Astrocyte (in vitro differentiated cells and primary cell): ENCODE measurements at regions not wholly inside any gene's neighbourhood (a gene's known extent, or its start where the extent isn't known, plus 50 kb on each side); places are given as distances from the start of the nearest gene placed in this dataset.

Source experiments
- DNase-seq: peaks from one replicate; pipeline ENCODE4 v3.0.0-alpha.2; 2010; ENCODE audit warnings: low read depth
- FAIRE-seq: peaks from 2 replicates; lab custom pipeline; 2011; peaks lifted over from hg19 to GRCh38; lab: Jason Lieb, UNC
- H2AFZ ChIP-seq: 2 replicates; pipeline ENCODE4 v1.6.0; 2012; ENCODE audit warnings: low read depth, low read length, inconsistent platforms
- H3K27ac ChIP-seq: 2 replicates; pipeline ENCODE4 v1.5.1; 2011; ENCODE audit warnings: low read depth, low read length, inconsistent platforms
- H3K27me3 ChIP-seq: 2 replicates; pipeline ENCODE4 v1.6.0; 2011; ENCODE audit warnings: low read length, inconsistent platforms; ENCODE audit not compliant: insufficient read depth
- H3K36me3 ChIP-seq: 2 replicates; pipeline ENCODE4 v1.5.1; 2011; ENCODE audit warnings: low read length, inconsistent platforms; ENCODE audit not compliant: insufficient read depth
- H3K4me1 ChIP-seq: 2 replicates; pipeline ENCODE4 v1.5.1; 2011; ENCODE audit warnings: low read length, inconsistent platforms; ENCODE audit not compliant: insufficient read depth
- H3K4me2 ChIP-seq: 2 replicates; pipeline ENCODE4 v1.6.0; 2012; ENCODE audit warnings: low read length, inconsistent platforms
- H3K4me3 ChIP-seq: 2 replicates; pipeline ENCODE4 v1.5.1; 2011; ENCODE audit warnings: low read depth, mild to moderate bottlenecking, low read length, inconsistent platforms; ENCODE audit not compliant: insufficient read depth
- H3K79me2 ChIP-seq: 2 replicates; pipeline ENCODE4 v1.6.0; 2012; ENCODE audit warnings: mild to moderate bottlenecking, low read length, inconsistent platforms; ENCODE audit not compliant: insufficient read depth
- H3K9ac ChIP-seq: 2 replicates; pipeline ENCODE4 v1.6.0; 2012; ENCODE audit warnings: mild to moderate bottlenecking, low read length, inconsistent platforms
- H3K9me3 ChIP-seq: 2 replicates; pipeline ENCODE4 v1.5.1; 2012; ENCODE audit warnings: low read depth, mild to moderate bottlenecking, low read length, inconsistent platforms; ENCODE audit not compliant: insufficient read depth
- H4K20me1 ChIP-seq: 2 replicates; pipeline ENCODE4 v1.6.0; 2012; ENCODE audit warnings: low read length, inconsistent platforms; ENCODE audit not compliant: insufficient read depth
- H3K27ac Mint-ChIP-seq: one replicate; pipeline ENCODE4 v1.8.0; 2021; ENCODE audit warnings: mild to moderate bottlenecking, mixed read lengths; ENCODE audit not compliant: unreplicated experiment
- H3K27me3 Mint-ChIP-seq: one replicate; pipeline ENCODE4 v1.8.0; 2021; ENCODE audit warnings: low read depth, mixed read lengths; ENCODE audit not compliant: unreplicated experiment
- H3K36me3 Mint-ChIP-seq: one replicate; pipeline ENCODE4 v1.8.0; 2021; ENCODE audit warnings: low read depth, mixed read lengths; ENCODE audit not compliant: unreplicated experiment
- H3K4me1 Mint-ChIP-seq: one replicate; pipeline ENCODE4 v1.8.0; 2021; ENCODE audit warnings: low read depth, mixed read lengths; ENCODE audit not compliant: unreplicated experiment
- H3K4me3 Mint-ChIP-seq: one replicate; pipeline ENCODE4 v1.8.0; 2021; ENCODE audit warnings: mild to moderate bottlenecking, moderate library complexity, mixed read lengths; ENCODE audit not compliant: unreplicated experiment
- H3K9me3 Mint-ChIP-seq: one replicate; pipeline ENCODE4 v1.8.0; 2021; ENCODE audit warnings: mild to moderate bottlenecking, mixed read lengths; ENCODE audit not compliant: unreplicated experiment
- CTCF ChIP-seq: IDR thresholded peaks from 2 replicates; pipeline ENCODE4 v1.5.1; 2011; ENCODE audit warnings: low read depth, mild to moderate bottlenecking, inconsistent platforms, low read length, moderate library complexity; ENCODE audit not compliant: insufficient read depth
- EZH2 ChIP-seq: IDR thresholded peaks from 2 replicates; pipeline ENCODE4 v1.6.1; 2012; ENCODE audit warnings: mild to moderate bottlenecking, low read length, inconsistent platforms; ENCODE audit not compliant: insufficient read depth

DNA sequence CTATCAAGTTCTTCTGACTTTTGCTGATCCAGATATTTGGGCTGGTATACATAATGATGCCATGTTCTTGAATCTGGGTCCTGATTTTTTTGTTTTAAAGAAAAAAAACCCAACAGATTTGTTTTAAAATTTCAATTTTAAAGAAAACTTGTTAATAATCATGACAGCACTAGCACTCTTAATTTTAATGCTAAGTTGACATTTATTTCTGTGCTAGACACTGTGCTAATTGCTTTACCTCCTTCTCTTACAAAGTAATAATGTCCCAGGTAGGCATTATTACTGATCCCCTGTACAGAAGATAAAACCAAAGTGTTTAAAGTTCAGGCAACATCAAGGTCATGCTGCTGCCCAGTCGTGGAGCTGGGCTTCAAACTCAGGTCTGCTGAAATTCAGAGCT lies 101.9 kb downstream of the ZNF608 start:
- TF ChIP-seq CTCF (no peak), EZH2 (no peak)
- no peaks in the 10 kb centered on the region for H3K27me3 ChIP-seq
- Mint-ChIP-seq H3K27me3 (no peaks in the 10 kb centered on the region), H3K36me3 (peaks cover 35% of the 10 kb centered on the region), H3K27ac (peak overlapping the region; percentile 37), H3K4me3 (no peak overlapping the region), H3K9me3 (no peaks in the 10 kb centered on the region), H3K4me1 (peaks cover 60% of the 10 kb centered on the region)
- no peak overlapping the region for H3K27ac ChIP-seq
- H2AFZ ChIP-seq, result no peak overlapping the region
- peak overlapping the region; percentile 26 for H3K4me3 ChIP-seq
- H3K9me3 ChIP-seq, result no peaks in the 10 kb centered on the region
- H4K20me1 ChIP-seq, result no peaks in the 10 kb centered on the region
- no peaks in the 10 kb centered on the region for H3K79me2 ChIP-seq
- H3K4me1 ChIP-seq, result peaks cover 18% of the 10 kb centered on the region
- H3K4me2 ChIP-seq, result peak overlapping the region; percentile 59
- peaks cover 4% of the 10 kb centered on the region for H3K36me3 ChIP-seq
- FAIRE-seq (no peak), DNase-seq (no peak)
- no peak overlapping the region for H3K9ac ChIP-seq

DNA sequence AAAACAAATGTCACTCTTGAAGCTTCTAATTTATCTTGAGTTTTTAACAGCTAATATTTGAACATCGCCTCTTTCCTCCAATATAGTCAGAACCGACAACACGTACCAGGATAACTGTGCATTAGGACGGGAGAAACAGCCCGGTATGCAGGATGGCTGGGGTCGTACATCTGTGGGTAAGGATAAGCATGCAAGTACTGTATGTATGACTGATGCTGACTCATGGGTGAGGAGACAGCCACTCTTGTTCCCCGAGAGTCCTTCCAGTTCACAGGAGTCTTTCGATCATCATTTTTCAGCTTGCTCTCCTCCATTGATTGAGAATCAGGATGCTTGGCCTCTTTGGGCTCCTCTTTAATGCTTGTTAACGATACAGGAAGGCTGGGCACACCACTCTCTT lies 102.3 kb downstream of the ZNF608 start:
- H3K36me3 ChIP-seq, result peaks cover 4% of the 10 kb centered on the region
- TF ChIP-seq EZH2 (no peak), CTCF (no peak)
- H3K9me3 ChIP-seq, result no peaks in the 10 kb centered on the region
- no peak overlapping the region for H3K9ac ChIP-seq
- no peaks in the 10 kb centered on the region for H3K79me2 ChIP-seq
- H3K4me3 Mint-ChIP-seq, result no peak overlapping the region
- H3K9me3 Mint-ChIP-seq, result no peaks in the 10 kb centered on the region
- peak; percentile 79 for DNase-seq
- H2AFZ ChIP-seq, result no peak overlapping the region
- no peak for FAIRE-seq
- peaks cover 59% of the 10 kb centered on the region for H3K4me1 Mint-ChIP-seq
- no peaks in the 10 kb centered on the region for H3K27me3 Mint-ChIP-seq
- no peaks in the 10 kb centered on the region for H4K20me1 ChIP-seq
- H3K4me2 ChIP-seq, result peak overlapping the region; percentile 59
- H3K4me3 ChIP-seq, result peak overlapping the region; percentile 26
- H3K27me3 ChIP-seq, result no peaks in the 10 kb centered on the region
- peaks cover 14% of the 10 kb centered on the region for H3K4me1 ChIP-seq
- peak overlapping the region; percentile 2 for H3K27ac Mint-ChIP-seq
- no peak overlapping the region for H3K27ac ChIP-seq
- peaks cover 34% of the 10 kb centered on the region for H3K36me3 Mint-ChIP-seq

- Mint-ChIP-seq H3K4me3 (no peak overlapping the region), H3K36me3 (peaks cover 36% of the 10 kb centered on the region), H3K27ac (no peak overlapping the region), H3K9me3 (no peaks in the 10 kb centered on the region), H3K27me3 (no peaks in the 10 kb centered on the region), H3K4me1 (peaks cover 54% of the 10 kb centered on the region)
- Histone ChIP-seq H3K27me3 (no peaks in the 10 kb centered on the region), H2AFZ (no peak overlapping the region), H3K27ac (no peak overlapping the region), H4K20me1 (no peaks in the 10 kb centered on the region), H3K4me2 (no peak overlapping the region), H3K9me3 (no peaks in the 10 kb centered on the region), H3K36me3 (peaks cover 4% of the 10 kb centered on the region), H3K9ac (no peak overlapping the region), H3K4me3 (no peak overlapping the region), H3K4me1 (peaks cover 9% of the 10 kb centered on the region), H3K79me2 (no peaks in the 10 kb centered on the region)
- no peak for FAIRE-seq
- DNase-seq, result no peak
- TF ChIP-seq CTCF, result no peak
- no peak for TF ChIP-seq EZH2
These were observed 103.1 kb downstream of the ZNF608 start for GRCh38 chr5:124643336-124643735.
